DND-41 (cell line): ENCODE measurements at regions not wholly inside any gene's neighbourhood (a gene's known extent, or its start where the extent isn't known, plus 50 kb on each side); places are given as distances from the start of the nearest gene placed in this dataset.

Experiments used
- ATAC-seq: fragments of 200-7000 bp; cut with Tn5 transposase; 3 replicates; pipeline ENCODE4 v1.9.1; 2021; ENCODE audit warnings: low read depth; ENCODE audit not compliant: insufficient read depth
- DNase-seq: peaks from one replicate; pipeline ENCODE4 v3.0.0-alpha.2; 2020
- H2AFZ ChIP-seq: 2 replicates; pipeline ENCODE4 v1.6.0; 2012; ENCODE audit warnings: low read depth, low read length
- H3K27ac ChIP-seq: 2 replicates; pipeline ENCODE4 v1.5.1; 2012; ENCODE audit warnings: low read length, inconsistent platforms
- H3K27me3 ChIP-seq: fragments of 200-600 bp; sonication (generic); 2 replicates; pipeline ENCODE4 v1.6.0; 2012; ENCODE audit warnings: low read length, mild to moderate bottlenecking, inconsistent platforms; ENCODE audit not compliant: insufficient read depth, poor library complexity
- H3K36me3 ChIP-seq: 2 replicates; pipeline ENCODE4 v1.5.1; 2012; ENCODE audit warnings: low read length, inconsistent platforms; ENCODE audit not compliant: insufficient read depth
- H3K4me1 ChIP-seq: 2 replicates; pipeline ENCODE4 v1.5.1; 2012; ENCODE audit warnings: mild to moderate bottlenecking, low read length; ENCODE audit not compliant: insufficient read depth
- H3K4me2 ChIP-seq: 2 replicates; pipeline ENCODE4 v1.6.0; 2012; ENCODE audit warnings: mild to moderate bottlenecking, moderate library complexity, low read length, inconsistent platforms; ENCODE audit not compliant: insufficient read depth
- H3K4me3 ChIP-seq, 2 experiments: fragments of 200-600 bp in 1 of 2; shearing (Covaris generic) in 1 of 2; 2 replicates each; pipeline ENCODE4 v1.5.1; 2012 to 2016; ENCODE audit warnings: inconsistent platforms in 2 of 2, low read length in 2 of 2, mild to moderate bottlenecking in 2 of 2, low read depth in 1 of 2, moderate library complexity in 1 of 2
- H3K79me2 ChIP-seq: 2 replicates; pipeline ENCODE4 v1.6.0; 2012; ENCODE audit warnings: low read length, inconsistent platforms; ENCODE audit not compliant: insufficient read depth
- H3K9ac ChIP-seq: 2 replicates; pipeline ENCODE4 v1.6.0; 2012; ENCODE audit warnings: low read depth, mild to moderate bottlenecking, inconsistent platforms, low read length, moderate library complexity
- H3K9me3 ChIP-seq: 2 replicates; pipeline ENCODE4 v1.5.1; 2012; ENCODE audit warnings: low read length, moderate library complexity, mild to moderate bottlenecking, inconsistent platforms; ENCODE audit not compliant: insufficient read depth, severe bottlenecking
- H4K20me1 ChIP-seq: 2 replicates; pipeline ENCODE4 v1.6.0; 2012; ENCODE audit warnings: low read length; ENCODE audit not compliant: insufficient read depth
- CTCF ChIP-seq: IDR thresholded peaks from 2 replicates; pipeline ENCODE4 v1.5.1; 2012; ENCODE audit warnings: borderline replicate concordance, low read length, moderate library complexity, mild to moderate bottlenecking; ENCODE audit not compliant: poor library complexity, severe bottlenecking; ENCODE audit errors: extremely low read depth
- EZH2 ChIP-seq: IDR thresholded peaks from 3 replicates; pipeline ENCODE4 v1.6.1; 2012; ENCODE audit warnings: borderline replicate concordance, low read depth, mild to moderate bottlenecking, moderate library complexity, low read length, inconsistent platforms; ENCODE audit not compliant: severe bottlenecking

GRCh38 chr1:17915511-17916197 lies 160.5 kb downstream of the ACTL8 start:
- H3K9ac ChIP-seq = no peak overlapping the region
- ATAC-seq = no peak
- no peak for TF ChIP-seq CTCF
- no peak for TF ChIP-seq EZH2
- no peak for DNase-seq
- no peak overlapping the region for H3K27ac ChIP-seq
- H3K4me1 ChIP-seq = no peaks in the 10 kb centered on the region
- H3K4me3 ChIP-seq = no peak overlapping the region
- H3K79me2 ChIP-seq = no peaks in the 10 kb centered on the region
- H4K20me1 ChIP-seq = peaks cover 3% of the 10 kb centered on the region; the same call in 1 of the 2 replicates
- H2AFZ ChIP-seq = no peak overlapping the region
- no peak overlapping the region for H3K4me2 ChIP-seq
- no peaks in the 10 kb centered on the region for H3K27me3 ChIP-seq
- no peaks in the 10 kb centered on the region for H3K36me3 ChIP-seq
- H3K9me3 ChIP-seq = no peaks in the 10 kb centered on the region

- Histone ChIP-seq H4K20me1 (peaks cover 3% of the 10 kb centered on the region; the same call in 1 of the 2 replicates), H3K4me3 (no peak overlapping the region)
- no peak for ATAC-seq
These were observed 161.6 kb downstream of the ACTL8 start for GRCh38 chr1:17916702-17917101.

GRCh38 chr1:17919525-17920439 lies 164.6 kb downstream of the ACTL8 start:
- H3K79me2 ChIP-seq = no peaks in the 10 kb centered on the region
- H4K20me1 ChIP-seq = 0 out of 2 replicates have a peak, but pooled peaks cover 3% of the 10 kb centered on the region
- DNase-seq (peak; percentile 49), ATAC-seq (no peak)
- H3K9ac ChIP-seq = no peak overlapping the region
- no peaks in the 10 kb centered on the region for H3K9me3 ChIP-seq
- H3K4me2 ChIP-seq = no peak overlapping the region
- H2AFZ ChIP-seq = no peak overlapping the region
- no peaks in the 10 kb centered on the region for H3K27me3 ChIP-seq
- H3K27ac ChIP-seq = no peak overlapping the region
- no peaks in the 10 kb centered on the region for H3K4me1 ChIP-seq
- H3K36me3 ChIP-seq = no peaks in the 10 kb centered on the region
- no peak overlapping the region for H3K4me3 ChIP-seq
- TF ChIP-seq CTCF = peak; percentile 8
- TF ChIP-seq EZH2 = no peak

More at GRCh38 chr1:17916702-17917101, 161.6 kb downstream of the ACTL8 start:
- Histone ChIP-seq H3K4me1 (no peaks in the 10 kb centered on the region), H2AFZ (no peak overlapping the region), H3K79me2 (no peaks in the 10 kb centered on the region), H3K4me2 (no peak overlapping the region), H3K9me3 (no peaks in the 10 kb centered on the region), H3K9ac (no peak overlapping the region), H3K36me3 (no peaks in the 10 kb centered on the region), H3K27me3 (no peaks in the 10 kb centered on the region), H3K27ac (no peak overlapping the region)
- no peak for DNase-seq
- no peak for TF ChIP-seq CTCF
- TF ChIP-seq EZH2 = no peak
